ENCODE measurements at regions not wholly inside any gene's neighbourhood (a gene's known extent, or its start where the extent isn't known, plus 50 kb on each side); places are given as distances from the start of the nearest gene placed in this dataset.

- H3K4me3 ChIP-seq (ENCODE audit: insufficient read depth, low read depth, low read length), result no peak overlapping the region
These were observed 272.3 kb downstream of the CD109 start for GRCh38 chr6:73968221-73968757.

GRCh38 chr6:73965539-73966029, 269.6 kb downstream of the CD109 start:
- Histone ChIP-seq H3K4me3 (ENCODE audit: insufficient read depth, low read depth, low read length) (no peak overlapping the region), H3K27me3 (ENCODE audit: control insufficient read depth, insufficient read depth, low read length) (no peaks in the 10 kb centered on the region), H3K36me3 (replicated peaks; ENCODE audit: control insufficient read depth, insufficient read depth, low read length) (no peaks in the 10 kb centered on the region)
- no peak for DNase-seq

More at GRCh38 chr6:73968221-73968757, 272.3 kb downstream of the CD109 start:
- no peaks in the 10 kb centered on the region for H3K36me3 ChIP-seq (replicated peaks; ENCODE audit: control insufficient read depth, insufficient read depth, low read length)
- DNase-seq, result no peak
- H3K27me3 ChIP-seq (ENCODE audit: control insufficient read depth, insufficient read depth, low read length), result no peaks in the 10 kb centered on the region

- Histone ChIP-seq H3K4me3 (ENCODE audit: insufficient read depth, low read depth, low read length) (no peak overlapping the region), H3K27me3 (ENCODE audit: control insufficient read depth, insufficient read depth, low read length) (no peaks in the 10 kb centered on the region), H3K36me3 (replicated peaks; ENCODE audit: control insufficient read depth, insufficient read depth, low read length) (no peaks in the 10 kb centered on the region)
- DNase-seq, result no peak
These were observed 268.3 kb downstream of the CD109 start for GRCh38 chr6:73964241-73964854.

GRCh38 chr6:73962884-73963283, 266.9 kb downstream of the CD109 start:
- no peaks in the 10 kb centered on the region for H3K36me3 ChIP-seq (replicated peaks; ENCODE audit: control insufficient read depth, insufficient read depth, low read length)
- H3K27me3 ChIP-seq (ENCODE audit: control insufficient read depth, insufficient read depth, low read length), result no peaks in the 10 kb centered on the region
- H3K4me3 ChIP-seq (ENCODE audit: insufficient read depth, low read depth, low read length), result no peak overlapping the region
- DNase-seq, result no peak

GRCh38 chr6:73956305-73956704, 260.3 kb downstream of the CD109 start:
- Histone ChIP-seq H3K27me3 (ENCODE audit: control insufficient read depth, insufficient read depth, low read length) (no peaks in the 10 kb centered on the region), H3K36me3 (replicated peaks; ENCODE audit: control insufficient read depth, insufficient read depth, low read length) (no peaks in the 10 kb centered on the region), H3K4me3 (ENCODE audit: insufficient read depth, low read depth, low read length) (no peak overlapping the region)
- DNase-seq, result no peak

GRCh38 chr6:73955800-73956199, 259.8 kb downstream of the CD109 start:
- DNase-seq, result no peak
- no peak overlapping the region for H3K4me3 ChIP-seq (ENCODE audit: insufficient read depth, low read depth, low read length)
- no peaks in the 10 kb centered on the region for H3K27me3 ChIP-seq (ENCODE audit: control insufficient read depth, insufficient read depth, low read length)
- no peaks in the 10 kb centered on the region for H3K36me3 ChIP-seq (replicated peaks; ENCODE audit: control insufficient read depth, insufficient read depth, low read length)

- Histone ChIP-seq H3K36me3 (replicated peaks; ENCODE audit: control insufficient read depth, insufficient read depth, low read length) (no peaks in the 10 kb centered on the region), H3K4me3 (ENCODE audit: insufficient read depth, low read depth, low read length) (no peak overlapping the region), H3K27me3 (ENCODE audit: control insufficient read depth, insufficient read depth, low read length) (no peaks in the 10 kb centered on the region)
- DNase-seq, result no peak
These were observed 258.9 kb downstream of the CD109 start for GRCh38 chr6:73954881-73955280.

- DNase-seq, result no peak
- Histone ChIP-seq H3K27me3 (ENCODE audit: control insufficient read depth, insufficient read depth, low read length) (no peaks in the 10 kb centered on the region), H3K36me3 (replicated peaks; ENCODE audit: control insufficient read depth, insufficient read depth, low read length) (no peaks in the 10 kb centered on the region), H3K4me3 (ENCODE audit: insufficient read depth, low read depth, low read length) (no peak overlapping the region)
These were observed 255.2 kb downstream of the CD109 start for GRCh38 chr6:73951183-73951582.

GRCh38 chr6:73943930-73944652, 248.1 kb downstream of the CD109 start:
- Histone ChIP-seq H3K36me3 (replicated peaks; ENCODE audit: control insufficient read depth, insufficient read depth, low read length) (no peaks in the 10 kb centered on the region), H3K4me3 (ENCODE audit: insufficient read depth, low read depth, low read length) (no peak overlapping the region), H3K27me3 (ENCODE audit: control insufficient read depth, insufficient read depth, low read length) (no peaks in the 10 kb centered on the region)
- DNase-seq, result no peak

GRCh38 chr6:73943411-73943810, 247.4 kb downstream of the CD109 start:
- no peak for DNase-seq
- Histone ChIP-seq H3K27me3 (ENCODE audit: control insufficient read depth, insufficient read depth, low read length) (no peaks in the 10 kb centered on the region), H3K36me3 (replicated peaks; ENCODE audit: control insufficient read depth, insufficient read depth, low read length) (no peaks in the 10 kb centered on the region), H3K4me3 (ENCODE audit: insufficient read depth, low read depth, low read length) (no peak overlapping the region)

- peak; percentile 19 for DNase-seq
- no peaks in the 10 kb centered on the region for H3K27me3 ChIP-seq (ENCODE audit: control insufficient read depth, insufficient read depth, low read length)
- no peaks in the 10 kb centered on the region for H3K36me3 ChIP-seq (replicated peaks; ENCODE audit: control insufficient read depth, insufficient read depth, low read length)
- H3K4me3 ChIP-seq (ENCODE audit: insufficient read depth, low read depth, low read length), result no peak overlapping the region
These were observed 246.7 kb downstream of the CD109 start for GRCh38 chr6:73942592-73943186.

GRCh38 chr6:73941892-73942291, 245.9 kb downstream of the CD109 start:
- no peaks in the 10 kb centered on the region for H3K36me3 ChIP-seq (replicated peaks; ENCODE audit: control insufficient read depth, insufficient read depth, low read length)
- H3K27me3 ChIP-seq (ENCODE audit: control insufficient read depth, insufficient read depth, low read length), result no peaks in the 10 kb centered on the region
- no peak overlapping the region for H3K4me3 ChIP-seq (ENCODE audit: insufficient read depth, low read depth, low read length)
- DNase-seq, result no peak

- H3K4me3 ChIP-seq (ENCODE audit: insufficient read depth, low read depth, low read length), result no peak overlapping the region
- no peak for DNase-seq
- H3K27me3 ChIP-seq (ENCODE audit: control insufficient read depth, insufficient read depth, low read length), result no peaks in the 10 kb centered on the region
- no peaks in the 10 kb centered on the region for H3K36me3 ChIP-seq (replicated peaks; ENCODE audit: control insufficient read depth, insufficient read depth, low read length)
These were observed 241.8 kb downstream of the CD109 start for GRCh38 chr6:73937805-73938204.

GRCh38 chr6:73932866-73933265, 236.9 kb downstream of the CD109 start:
- no peak overlapping the region for H3K4me3 ChIP-seq (ENCODE audit: insufficient read depth, low read depth, low read length)
- no peak for DNase-seq
- H3K36me3 ChIP-seq (replicated peaks; ENCODE audit: control insufficient read depth, insufficient read depth, low read length), result no peaks in the 10 kb centered on the region
- H3K27me3 ChIP-seq (ENCODE audit: control insufficient read depth, insufficient read depth, low read length), result no peaks in the 10 kb centered on the region

- Histone ChIP-seq H3K27me3 (ENCODE audit: control insufficient read depth, insufficient read depth, low read length) (no peaks in the 10 kb centered on the region), H3K4me3 (ENCODE audit: insufficient read depth, low read depth, low read length) (no peak overlapping the region), H3K36me3 (replicated peaks; ENCODE audit: control insufficient read depth, insufficient read depth, low read length) (no peaks in the 10 kb centered on the region)
These were observed 233.4 kb downstream of the CD109 start for GRCh38 chr6:73929405-73929804.

More at GRCh38 chr6:73929405-73929804, 233.4 kb downstream of the CD109 start:
- no peak for DNase-seq

Data from H7 (cell line).